GM23338 (cell line): ENCODE measurements at regions not wholly inside any gene's neighbourhood (a gene's known extent, or its start where the extent isn't known, plus 50 kb on each side); places are given as distances from the start of the nearest gene placed in this dataset.
A peak's percentile ranks its signal among the peaks of the same experiment; 100 is the strongest.

Experiments
- ATAC-seq: fragments of 200-7000 bp; cut with Tn5 transposase; 3 replicates; pipeline ENCODE4 v1.9.1; 2020
- DNase-seq: peaks from one replicate; pipeline ENCODE4 v3.0.0-alpha.2; 2015; ENCODE audit warnings: low spot score
- H2AFZ ChIP-seq: fragments of 200-600 bp; sonication (generic); 2 replicates; pipeline ENCODE4 v1.8.0; 2016; ENCODE audit warnings: antibody characterized with exemption, mild to moderate bottlenecking, moderate library complexity
- H3F3A ChIP-seq: fragments of 200-600 bp; sonication (generic); replicated peaks from 2 replicates; pipeline ENCODE4 v1.8.0; 2017; ENCODE audit warnings: antibody characterized with exemption, mixed run types, low read depth
- H3K27ac ChIP-seq: fragments of 200-600 bp; sonication (generic); 2 replicates; pipeline ENCODE4 v1.6.1; 2016; ENCODE audit warnings: low read depth
- H3K27me3 ChIP-seq: fragments of 200-600 bp; sonication (generic); 2 replicates; pipeline ENCODE4 v1.8.0; 2016; ENCODE audit warnings: mild to moderate bottlenecking, mixed run types, moderate library complexity; ENCODE audit not compliant: insufficient read depth
- H3K36me3 ChIP-seq: fragments of 200-600 bp; sonication (generic); 2 replicates; pipeline ENCODE4 v1.8.0; 2016; ENCODE audit warnings: mild to moderate bottlenecking; ENCODE audit not compliant: insufficient read depth
- H3K4me1 ChIP-seq: fragments of 200-600 bp; sonication (generic); 2 replicates; pipeline ENCODE4 v1.8.0; 2016; ENCODE audit warnings: mild to moderate bottlenecking, moderate library complexity; ENCODE audit not compliant: insufficient read depth
- H3K4me2 ChIP-seq: fragments of 200-600 bp; sonication (generic); 2 replicates; pipeline ENCODE4 v1.7.1; 2017; ENCODE audit warnings: mixed run types
- H3K4me3 ChIP-seq: fragments of 200-600 bp; sonication (generic); 2 replicates; pipeline ENCODE4 v1.6.1; 2016; ENCODE audit warnings: mixed run types
- H3K79me2 ChIP-seq: fragments of 200-600 bp; sonication (generic); replicated peaks from 2 replicates; pipeline ENCODE4 v1.8.0; 2017; ENCODE audit warnings: mild to moderate bottlenecking; ENCODE audit not compliant: insufficient read depth
- H3K9me2 ChIP-seq: fragments of 200-600 bp; sonication (generic); 2 replicates; pipeline ENCODE4 v1.8.0; 2017; ENCODE audit not compliant: insufficient read depth
- H4K20me1 ChIP-seq: fragments of 200-600 bp; sonication (generic); replicated peaks from 2 replicates; pipeline ENCODE4 v1.8.0; 2017; ENCODE audit warnings: mild to moderate bottlenecking; ENCODE audit not compliant: insufficient read depth
- H3K27ac Mint-ChIP-seq: 2 replicates; pipeline ENCODE4 v1.8.0; 2020; ENCODE audit warnings: inconsistent platforms, mild to moderate bottlenecking, moderate library complexity, mixed read lengths
- H3K27me3 Mint-ChIP-seq: 3 replicates; pipeline ENCODE4 v1.8.0; 2022; ENCODE audit warnings: low read depth, mild to moderate bottlenecking, moderate library complexity, mixed read lengths, inconsistent platforms; ENCODE audit not compliant: insufficient read depth, poor library complexity
- H3K36me3 Mint-ChIP-seq: 3 replicates; pipeline ENCODE4 v1.8.0; 2021; ENCODE audit warnings: low read depth, mild to moderate bottlenecking, inconsistent platforms, moderate library complexity, mixed read lengths
- H3K4me1 Mint-ChIP-seq: 3 replicates; pipeline ENCODE4 v1.8.0; 2020; ENCODE audit warnings: mild to moderate bottlenecking, inconsistent platforms, mixed read lengths
- H3K4me3 Mint-ChIP-seq: 3 replicates; pipeline ENCODE4 v1.8.0; 2021; ENCODE audit warnings: moderate library complexity, mild to moderate bottlenecking, inconsistent platforms, mixed read lengths
- H3K9me3 Mint-ChIP-seq: 3 replicates; pipeline ENCODE4 v1.8.0; 2020; ENCODE audit warnings: moderate library complexity, mild to moderate bottlenecking, inconsistent platforms, mixed read lengths
- CTCF ChIP-seq, 2 experiments: fragments of 200-600 bp in 1 of 2; sonication (generic) in 1 of 2; conservative IDR thresholded peaks; 2 replicates each; pipeline versions ENCODE4 v1.5.1 to v1.6.1; 2016 to 2017; ENCODE audit warnings: antibody characterized with exemption in 2 of 2, low read depth in 2 of 2, mild to moderate bottlenecking in 2 of 2, moderate library complexity in 1 of 2
- ETS1 ChIP-seq: IDR thresholded peaks from 2 replicates; pipeline ENCODE4 v1.6.1; 2016; ENCODE audit warnings: antibody characterized with exemption
- EZH2phosphoT487 ChIP-seq: fragments of 200-600 bp; sonication (generic); IDR thresholded peaks from one replicate; pipeline ENCODE4 v1.8.1; 2018; ENCODE audit warnings: antibody characterized with exemption; ENCODE audit not compliant: unreplicated experiment
- NANOG ChIP-seq: IDR thresholded peaks from 2 replicates; pipeline ENCODE4 v1.6.1; 2016; ENCODE audit warnings: antibody characterized with exemption, borderline replicate concordance
- REST ChIP-seq: IDR thresholded peaks from one replicate; pipeline ENCODE4 v1.6.1; 2018; ENCODE audit warnings: antibody characterized with exemption; ENCODE audit not compliant: unreplicated experiment
- ZNF114 ChIP-seq: fragments of 250-450 bp; sonication (Bioruptor Pico); IDR thresholded peaks from 2 replicates; pipeline ENCODE4 v1.5.0; 2020; ENCODE audit warnings: mild to moderate bottlenecking, moderate library complexity

- Histone ChIP-seq H3K4me2 (no peak overlapping the region), H3F3A (no peaks in the 10 kb centered on the region), H3K27me3 (no peaks in the 10 kb centered on the region), H3K79me2 (no peaks in the 10 kb centered on the region), H3K9me2 (no peaks in the 10 kb centered on the region), H4K20me1 (no peaks in the 10 kb centered on the region), H3K4me3 (no peak overlapping the region), H3K36me3 (no peaks in the 10 kb centered on the region), H3K27ac (no peak overlapping the region), H3K4me1 (peaks cover 17% of the 10 kb centered on the region), H2AFZ (no peak overlapping the region)
- no peaks in the 10 kb centered on the region for H3K27me3 Mint-ChIP-seq
- H3K4me3 Mint-ChIP-seq, result no peak overlapping the region
- H3K9me3 Mint-ChIP-seq, result no peaks in the 10 kb centered on the region
- H3K36me3 Mint-ChIP-seq, result no peaks in the 10 kb centered on the region
- H3K4me1 Mint-ChIP-seq, result peaks cover 22% of the 10 kb centered on the region
- TF ChIP-seq REST (no peak), ETS1 (no peak)
- DNase-seq, result no peak
- no peak overlapping the region for H3K27ac Mint-ChIP-seq
- no peak for ATAC-seq
Measured at GRCh38 chrX:8089141-8089540, 81.9 kb downstream of the VCX2 start.

GRCh38 chrX:8084006-8084405 lies 87.1 kb downstream of the VCX2 start:
- DNase-seq, result no peak
- no peak overlapping the region for H2AFZ ChIP-seq
- 0 out of 2 replicates have a peak overlapping the region, but pooled peaks have one; percentile 51 for H3K4me2 ChIP-seq
- H3K27me3 ChIP-seq, result no peaks in the 10 kb centered on the region
- Mint-ChIP-seq H3K4me3 (peak overlapping the region; percentile 36; the same call in 1 of the 3 replicates), H3K9me3 (no peaks in the 10 kb centered on the region), H3K36me3 (no peaks in the 10 kb centered on the region), H3K27me3 (no peaks in the 10 kb centered on the region), H3K4me1 (peaks cover 34% of the 10 kb centered on the region), H3K27ac (peak overlapping the region; percentile 84; the same call in 1 of the 2 replicates)
- H3K27ac ChIP-seq, result no peak overlapping the region
- H4K20me1 ChIP-seq, result no peaks in the 10 kb centered on the region
- no peak; the same call in 2 of the 3 replicates for ATAC-seq
- H3K4me3 ChIP-seq, result no peak overlapping the region; the same call in 1 of the 2 replicates
- H3F3A ChIP-seq, result no peaks in the 10 kb centered on the region
- no peaks in the 10 kb centered on the region for H3K36me3 ChIP-seq
- no peaks in the 10 kb centered on the region for H3K9me2 ChIP-seq
- TF ChIP-seq EZH2phosphoT487 (no peak), CTCF (conservative IDR thresholded peaks at IDR 0.05; ENCODE audit: low read depth in 2 of 2) (no peak), NANOG (no peak), ZNF114 (CRISPR knock-in tag) (no peak), ETS1 (no peak)
- H3K79me2 ChIP-seq, result no peaks in the 10 kb centered on the region
- peaks cover 19% of the 10 kb centered on the region for H3K4me1 ChIP-seq
